HAP-1 (cell line): ENCODE measurements at regions not wholly inside any gene's neighbourhood (a gene's known extent, or its start where the extent isn't known, plus 50 kb on each side); places are given as distances from the start of the nearest gene placed in this dataset.
A peak's percentile ranks its signal among the peaks of the same experiment; 100 is the strongest.

Experiments
- DNase-seq, 2 experiments: peaks; one replicate each; pipeline ENCODE4 v3.0.0-alpha.2; 2016 to 2020; ENCODE audit warnings: low spot score in 2 of 2
- H3K27me3 ChIP-seq: fragments of 250-450 bp; sonication (Bioruptor Pico); 2 replicates; pipeline ENCODE4 v1.5.1; 2020; ENCODE audit warnings: low read depth, mild to moderate bottlenecking, moderate library complexity
- H3K36me3 ChIP-seq: fragments of 250-450 bp; sonication (Bioruptor Pico); replicated peaks from 2 replicates; pipeline ENCODE4 v1.5.1; 2020; ENCODE audit warnings: mild to moderate bottlenecking
- H3K4me1 ChIP-seq: fragments of 250-450 bp; sonication (Bioruptor Pico); 2 replicates; pipeline ENCODE4 v1.5.1; 2020; ENCODE audit warnings: mild to moderate bottlenecking
- H3K4me3 ChIP-seq: fragments of 250-450 bp; sonication (Bioruptor Pico); 2 replicates; pipeline ENCODE4 v1.5.1; 2020; ENCODE audit warnings: mild to moderate bottlenecking, moderate library complexity
- H3K9me3 ChIP-seq: fragments of 250-450 bp; sonication (Bioruptor Pico); 2 replicates; pipeline ENCODE4 v1.5.1; 2020; ENCODE audit warnings: mild to moderate bottlenecking, moderate library complexity
- in situ Hi-C: fragments of 300-500 bp; cut with MboI; formaldehyde crosslinking; loops from 3 replicates; pipeline ENCODE4 v1.14.3; 2020; ENCODE audit warnings: low sequenced_read_pairs, inconsistent platforms, mixed read lengths

- H3K9me3 ChIP-seq = no peaks in the 10 kb centered on the region
- peaks cover 2% of the 10 kb centered on the region; the same call in 1 of the 2 replicates for H3K4me1 ChIP-seq
- H3K36me3 ChIP-seq = no peaks in the 10 kb centered on the region
- H3K4me3 ChIP-seq = no peak overlapping the region
- in situ Hi-C loops = no loop called here
- H3K27me3 ChIP-seq = no peaks in the 10 kb centered on the region
- DNase-seq = no peak
Measured at GRCh38 chr7:52928591-52928990, 106.8 kb upstream of the POM121L12 start.

GRCh38 chr7:52925332-52925731 is 110.1 kb upstream of the POM121L12 start:
- in situ Hi-C loops = no loop called here
- Histone ChIP-seq H3K4me1 (peaks cover 2% of the 10 kb centered on the region; the same call in 1 of the 2 replicates), H3K4me3 (no peak overlapping the region), H3K36me3 (no peaks in the 10 kb centered on the region), H3K9me3 (no peaks in the 10 kb centered on the region), H3K27me3 (no peaks in the 10 kb centered on the region)
- peak in 1 of 2 experiments; percentile 16 for DNase-seq

- DNase-seq = no peak
- Histone ChIP-seq H3K4me1 (peaks cover 9% of the 10 kb centered on the region), H3K9me3 (no peaks in the 10 kb centered on the region), H3K4me3 (no peak overlapping the region), H3K36me3 (no peaks in the 10 kb centered on the region), H3K27me3 (no peaks in the 10 kb centered on the region)
- in situ Hi-C loops = no loop called here
Measured at GRCh38 chr7:52920977-52921376, 114.5 kb upstream of the POM121L12 start.

GRCh38 chr7:52917982-52918578 is 117.4 kb upstream of the POM121L12 start:
- no peaks in the 10 kb centered on the region for H3K9me3 ChIP-seq
- H3K36me3 ChIP-seq = no peaks in the 10 kb centered on the region
- H3K4me3 ChIP-seq = no peak overlapping the region
- H3K4me1 ChIP-seq = peaks cover 9% of the 10 kb centered on the region
- in situ Hi-C loops = no loop called here
- H3K27me3 ChIP-seq = no peaks in the 10 kb centered on the region
- DNase-seq = peak; percentile 9 to 47

- in situ Hi-C loops = no loop called here
- H3K4me1 ChIP-seq = peaks cover 5% of the 10 kb centered on the region; the same call in 1 of the 2 replicates
- no peaks in the 10 kb centered on the region for H3K27me3 ChIP-seq
- H3K36me3 ChIP-seq = no peaks in the 10 kb centered on the region
- H3K4me3 ChIP-seq = no peak overlapping the region
- DNase-seq = no peak
- H3K9me3 ChIP-seq = no peaks in the 10 kb centered on the region
Measured at GRCh38 chr7:52911795-52912194, 123.6 kb upstream of the POM121L12 start.

GRCh38 chr7:52911326-52911725 is 124.1 kb upstream of the POM121L12 start:
- DNase-seq = no peak
- in situ Hi-C loops = no loop called here
- H3K9me3 ChIP-seq = no peaks in the 10 kb centered on the region

GRCh38 chr7:52909935-52910334 is 125.5 kb upstream of the POM121L12 start:
- Histone ChIP-seq H3K4me1 (no peaks in the 10 kb centered on the region), H3K4me3 (no peak overlapping the region), H3K36me3 (no peaks in the 10 kb centered on the region), H3K9me3 (no peaks in the 10 kb centered on the region), H3K27me3 (no peaks in the 10 kb centered on the region)
- in situ Hi-C loops = no loop called here
- no peak for DNase-seq

More at GRCh38 chr7:52911326-52911725, 124.1 kb upstream of the POM121L12 start:
- Histone ChIP-seq H3K36me3 (no peaks in the 10 kb centered on the region), H3K4me1 (peaks cover under 1% of the 10 kb centered on the region; the same call in 1 of the 2 replicates), H3K4me3 (no peak overlapping the region), H3K27me3 (no peaks in the 10 kb centered on the region)

- no peaks in the 10 kb centered on the region for H3K4me1 ChIP-seq
- H3K36me3 ChIP-seq = no peaks in the 10 kb centered on the region
- DNase-seq = no peak
- H3K4me3 ChIP-seq = no peak overlapping the region
- no peaks in the 10 kb centered on the region for H3K27me3 ChIP-seq
- in situ Hi-C loops = no loop called here
- no peaks in the 10 kb centered on the region for H3K9me3 ChIP-seq
Measured at GRCh38 chr7:52909131-52909530, 126.3 kb upstream of the POM121L12 start.

GRCh38 chr7:52897713-52898112 is 137.7 kb upstream of the POM121L12 start:
- in situ Hi-C loops = no loop called here

GRCh38 chr7:52897288-52897687 is 138.1 kb upstream of the POM121L12 start:
- in situ Hi-C loops = no loop called here
- Histone ChIP-seq H3K27me3 (no peaks in the 10 kb centered on the region), H3K36me3 (no peaks in the 10 kb centered on the region)

More at GRCh38 chr7:52897713-52898112, 137.7 kb upstream of the POM121L12 start:
- Histone ChIP-seq H3K27me3 (no peaks in the 10 kb centered on the region), H3K4me3 (no peak overlapping the region), H3K4me1 (no peaks in the 10 kb centered on the region), H3K36me3 (no peaks in the 10 kb centered on the region), H3K9me3 (no peaks in the 10 kb centered on the region)
- no peak for DNase-seq

GRCh38 chr7:52877240-52877639 is 158.2 kb upstream of the POM121L12 start:
- no peaks in the 10 kb centered on the region for H3K36me3 ChIP-seq
- no peaks in the 10 kb centered on the region for H3K4me1 ChIP-seq
- H3K27me3 ChIP-seq = no peaks in the 10 kb centered on the region
- H3K9me3 ChIP-seq = no peaks in the 10 kb centered on the region
- no peak for DNase-seq
- in situ Hi-C loops = no loop called here
- no peak overlapping the region for H3K4me3 ChIP-seq

More at GRCh38 chr7:52897288-52897687, 138.1 kb upstream of the POM121L12 start:
- Histone ChIP-seq H3K4me3 (no peak overlapping the region), H3K4me1 (no peaks in the 10 kb centered on the region), H3K9me3 (no peaks in the 10 kb centered on the region)
- no peak for DNase-seq

- no peak overlapping the region for H3K4me3 ChIP-seq
- H3K9me3 ChIP-seq = no peaks in the 10 kb centered on the region
- H3K36me3 ChIP-seq = no peaks in the 10 kb centered on the region
- no peak for DNase-seq
- no peaks in the 10 kb centered on the region for H3K27me3 ChIP-seq
- H3K4me1 ChIP-seq = no peaks in the 10 kb centered on the region
- in situ Hi-C loops = no loop called here
Measured at GRCh38 chr7:52876402-52876801, 159.0 kb upstream of the POM121L12 start.

GRCh38 chr7:52863652-52864051 is 171.8 kb upstream of the POM121L12 start:
- Histone ChIP-seq H3K36me3 (no peaks in the 10 kb centered on the region), H3K9me3 (no peaks in the 10 kb centered on the region), H3K27me3 (no peaks in the 10 kb centered on the region), H3K4me1 (no peaks in the 10 kb centered on the region), H3K4me3 (no peak overlapping the region)
- in situ Hi-C loops = no loop called here
- DNase-seq = no peak

- no peaks in the 10 kb centered on the region for H3K4me1 ChIP-seq
- no peaks in the 10 kb centered on the region for H3K36me3 ChIP-seq
- in situ Hi-C loops = no loop called here
- no peak overlapping the region for H3K4me3 ChIP-seq
- no peak for DNase-seq
- H3K27me3 ChIP-seq = no peaks in the 10 kb centered on the region
- no peaks in the 10 kb centered on the region for H3K9me3 ChIP-seq
Measured at GRCh38 chr7:52862321-52862720, 173.1 kb upstream of the POM121L12 start.

GRCh38 chr7:52857367-52857766 is 178.1 kb upstream of the POM121L12 start:
- Histone ChIP-seq H3K4me1 (no peaks in the 10 kb centered on the region), H3K9me3 (no peaks in the 10 kb centered on the region), H3K36me3 (no peaks in the 10 kb centered on the region), H3K27me3 (no peaks in the 10 kb centered on the region), H3K4me3 (no peak overlapping the region)
- in situ Hi-C loops = no loop called here
- no peak for DNase-seq
